DMS153 (cell line): ENCODE measurements at regions not wholly inside any gene's neighbourhood (a gene's known extent, or its start where the extent isn't known, plus 50 kb on each side); places are given as distances from the start of the nearest gene placed in this dataset.

ENCODE experiments used
- DNase-seq: peaks from one replicate; lab custom pipeline; 2025; lab: John Stamatoyannopoulos, UW

DNA sequence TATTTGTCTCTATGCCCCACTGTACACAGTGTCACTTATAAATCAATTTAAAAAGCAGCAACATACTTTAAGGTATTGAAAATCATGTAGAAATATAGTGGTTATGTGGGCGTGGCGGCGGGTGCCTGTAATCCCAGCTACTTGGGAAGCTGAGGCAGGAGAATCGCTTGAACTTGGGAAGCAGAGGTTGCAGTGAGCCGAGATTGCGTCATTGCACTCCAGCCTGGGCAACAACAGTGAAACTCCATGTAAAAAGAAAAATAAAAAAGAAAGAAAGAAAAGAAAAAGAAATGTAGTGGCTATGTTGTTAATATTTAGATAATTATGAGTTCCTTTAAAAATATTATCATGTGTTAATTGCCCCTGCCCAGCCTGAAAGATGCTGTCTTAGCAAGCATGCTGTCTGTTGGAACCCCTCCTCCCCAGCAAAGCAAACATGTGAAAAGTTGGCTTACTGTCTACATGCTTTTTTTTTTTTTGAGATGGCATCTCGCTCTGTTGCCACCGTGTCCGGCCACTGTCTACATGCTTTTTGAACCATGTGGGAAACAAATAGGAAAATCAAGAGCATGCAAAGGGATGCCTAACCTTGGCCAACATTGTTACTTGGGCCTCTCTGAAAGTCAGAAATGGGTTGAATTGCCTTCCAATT lies 151.4 kb upstream of the TSHZ2 start:
- DNase-seq, result no peak

DNA sequence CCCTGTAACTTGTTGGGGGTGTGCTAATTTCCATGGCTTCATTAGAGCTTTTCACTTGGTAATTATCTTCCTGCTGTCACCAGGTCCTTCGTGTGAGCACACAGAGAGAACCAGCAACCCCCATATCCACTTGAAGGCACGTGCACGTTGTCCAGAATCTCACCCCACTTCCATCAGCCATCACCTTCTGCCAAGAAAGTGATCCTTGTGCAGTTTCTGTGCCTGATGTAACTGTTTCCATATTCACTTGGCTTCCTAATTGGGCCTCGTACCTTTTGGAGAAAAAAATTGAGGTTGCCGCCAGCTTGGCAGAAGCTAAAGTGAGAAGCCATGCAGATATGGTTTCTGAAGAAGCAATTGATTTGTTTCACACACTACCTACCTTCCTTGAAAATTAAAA lies 153.7 kb upstream of the TSHZ2 start:
- no peak for DNase-seq

DNA sequence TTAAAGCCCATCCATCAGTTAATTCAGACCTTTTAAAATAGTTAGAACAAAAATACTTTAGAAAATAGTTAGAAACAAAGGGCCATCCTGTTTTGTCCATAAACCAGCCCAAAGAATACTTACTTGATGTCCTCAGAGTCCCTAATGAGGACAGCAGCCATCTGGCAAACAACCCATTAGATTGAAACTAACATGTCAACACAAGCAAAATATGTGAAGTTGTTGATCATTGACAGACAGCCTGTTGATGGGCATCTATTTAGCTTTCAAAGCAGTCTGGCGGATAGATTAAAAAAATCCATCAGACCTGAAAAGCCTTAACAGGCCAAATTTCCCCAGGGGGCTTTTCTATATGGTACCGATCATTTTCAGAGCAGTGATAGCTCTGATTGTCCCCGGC lies 154.2 kb upstream of the TSHZ2 start:
- no peak for DNase-seq

DNA sequence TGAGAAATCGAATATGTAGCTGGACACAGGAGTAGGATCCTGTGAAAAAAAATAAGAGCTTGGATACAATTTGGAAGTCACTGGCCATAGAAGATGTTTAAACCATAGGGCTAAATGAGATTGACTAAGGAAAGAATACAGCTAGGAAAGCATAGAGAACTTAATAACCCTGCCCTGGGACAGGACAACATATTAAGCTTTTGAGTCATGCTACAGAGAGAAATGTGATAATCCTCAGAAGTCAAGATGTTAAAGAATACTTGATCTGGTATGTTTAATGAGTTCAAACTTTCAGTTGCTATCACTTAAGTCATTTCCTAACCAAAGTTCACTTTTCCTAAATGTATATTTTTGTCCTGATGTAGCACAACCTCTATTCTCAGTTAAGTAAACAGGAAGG lies 154.6 kb upstream of the TSHZ2 start:
- no peak for DNase-seq

DNA sequence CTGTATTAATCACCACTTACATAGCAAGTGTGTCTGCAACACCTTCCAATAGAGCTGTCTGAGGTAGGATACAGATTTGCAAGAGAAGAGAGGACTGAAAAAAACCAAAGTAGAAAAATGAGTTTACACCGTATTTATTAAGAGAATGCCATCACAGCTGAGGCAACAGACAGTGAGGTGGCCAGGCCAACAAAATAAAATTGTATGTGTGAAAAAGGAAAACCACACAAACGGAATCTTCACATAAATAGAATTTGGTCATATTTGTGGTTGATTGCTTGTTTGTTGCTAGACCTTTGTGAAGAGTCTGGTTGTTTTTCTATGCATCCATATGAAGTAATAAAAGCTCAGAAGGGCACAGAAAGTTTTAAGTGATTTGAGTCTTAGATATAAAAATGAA lies 157.8 kb upstream of the TSHZ2 start:
- DNase-seq, result no peak

DNA sequence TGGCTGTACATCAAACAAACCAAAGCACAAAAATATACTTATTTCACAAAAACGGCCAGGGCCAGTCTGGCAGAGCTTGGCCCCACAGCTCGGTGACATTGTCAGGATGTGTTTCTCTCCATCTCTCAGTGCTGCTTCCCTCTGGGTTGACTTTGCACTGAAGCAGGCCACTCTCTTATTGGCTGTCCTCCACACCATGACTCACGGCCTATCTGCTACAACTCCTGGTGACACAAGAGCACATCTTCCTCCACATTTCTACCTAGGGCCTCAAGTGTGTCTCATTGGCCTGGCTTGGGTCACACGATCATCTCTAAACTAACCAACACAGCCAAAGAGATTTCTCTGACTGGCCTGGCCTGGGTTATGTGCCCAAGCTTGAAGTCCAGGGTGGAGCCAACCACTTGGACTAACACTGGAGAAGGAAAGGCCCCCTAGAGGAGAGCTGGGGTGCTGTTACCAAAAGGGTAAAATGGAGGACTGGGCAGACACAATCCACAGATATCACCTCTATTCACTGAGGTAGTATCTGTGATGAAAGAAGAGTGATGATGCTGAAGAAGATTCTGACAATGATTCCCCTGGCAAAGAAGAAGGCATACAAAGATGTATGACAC lies 159.8 kb upstream of the TSHZ2 start:
- no peak for DNase-seq

DNA sequence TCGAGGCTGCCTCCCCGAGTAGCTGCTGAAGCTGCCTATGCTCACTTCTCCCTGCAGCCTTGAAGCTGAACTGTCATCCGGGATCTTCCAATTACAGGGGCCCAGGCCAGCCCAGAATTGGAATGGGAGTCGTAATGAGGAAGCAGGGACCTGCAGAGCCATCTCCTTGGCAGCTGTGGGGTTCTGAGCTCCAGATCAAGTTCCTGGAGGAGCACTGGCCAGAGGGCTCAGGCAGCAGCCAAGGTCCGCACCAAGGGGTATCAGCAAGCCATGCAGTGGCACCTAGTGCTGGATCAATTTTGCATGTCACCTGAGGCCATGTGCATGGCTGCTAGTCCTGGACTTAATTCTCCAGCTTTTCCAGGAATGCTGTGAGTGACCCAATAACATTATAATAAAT lies 163.2 kb upstream of the TSHZ2 start:
- DNase-seq, result no peak

DNA sequence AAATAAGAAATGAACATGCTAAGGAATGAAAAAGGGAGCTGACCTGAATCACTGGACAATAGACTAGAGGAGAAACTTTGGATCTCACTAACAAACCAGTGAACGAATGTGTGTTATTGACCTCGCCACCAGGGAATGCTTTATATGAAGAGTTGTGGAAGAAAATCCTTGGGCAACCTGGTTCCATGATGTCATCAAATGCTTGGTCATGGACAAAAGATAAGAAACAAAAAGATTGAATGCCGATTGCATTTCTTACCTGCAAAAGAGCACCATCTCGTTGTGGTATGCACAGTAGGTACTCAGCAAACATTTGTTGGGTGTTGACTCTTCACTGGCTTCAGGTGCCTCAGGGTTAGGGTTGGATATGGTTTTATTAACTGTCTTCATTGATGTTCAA lies 165.2 kb upstream of the TSHZ2 start:
- DNase-seq, result no peak

DNA sequence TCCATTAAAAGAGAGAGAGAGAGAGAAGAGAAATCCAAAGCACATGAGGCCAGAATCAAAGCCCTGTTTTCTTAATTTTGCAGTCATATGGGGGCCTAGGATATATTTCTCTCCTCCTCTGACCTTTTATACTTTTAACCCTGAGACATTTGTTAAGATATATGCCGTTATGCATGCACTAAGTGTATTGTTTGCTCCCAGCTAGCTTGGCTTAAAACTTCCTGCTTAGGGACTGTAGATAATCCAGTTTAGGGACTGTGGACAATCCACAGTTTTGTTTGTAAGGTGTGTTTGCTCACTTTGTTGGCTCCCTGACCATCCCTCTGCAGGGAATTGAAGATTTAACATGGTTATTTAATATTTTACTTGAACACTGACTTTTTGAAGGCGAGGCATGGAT lies 166.3 kb upstream of the TSHZ2 start:
- DNase-seq, result no peak

DNA sequence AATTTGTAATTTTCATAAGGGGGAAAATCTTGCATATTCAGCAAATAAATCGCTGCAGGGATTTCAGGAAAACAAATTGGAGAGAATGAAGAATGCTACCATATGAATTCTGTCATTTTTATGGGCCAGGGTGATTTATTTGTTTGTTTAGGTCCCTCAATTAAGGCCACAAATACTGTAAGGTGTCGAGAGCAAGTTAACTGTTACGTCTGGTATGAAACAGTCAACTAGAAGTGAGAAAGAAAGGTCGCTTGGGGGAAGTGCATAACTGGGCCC lies 166.9 kb upstream of the TSHZ2 start:
- no peak for DNase-seq

DNA sequence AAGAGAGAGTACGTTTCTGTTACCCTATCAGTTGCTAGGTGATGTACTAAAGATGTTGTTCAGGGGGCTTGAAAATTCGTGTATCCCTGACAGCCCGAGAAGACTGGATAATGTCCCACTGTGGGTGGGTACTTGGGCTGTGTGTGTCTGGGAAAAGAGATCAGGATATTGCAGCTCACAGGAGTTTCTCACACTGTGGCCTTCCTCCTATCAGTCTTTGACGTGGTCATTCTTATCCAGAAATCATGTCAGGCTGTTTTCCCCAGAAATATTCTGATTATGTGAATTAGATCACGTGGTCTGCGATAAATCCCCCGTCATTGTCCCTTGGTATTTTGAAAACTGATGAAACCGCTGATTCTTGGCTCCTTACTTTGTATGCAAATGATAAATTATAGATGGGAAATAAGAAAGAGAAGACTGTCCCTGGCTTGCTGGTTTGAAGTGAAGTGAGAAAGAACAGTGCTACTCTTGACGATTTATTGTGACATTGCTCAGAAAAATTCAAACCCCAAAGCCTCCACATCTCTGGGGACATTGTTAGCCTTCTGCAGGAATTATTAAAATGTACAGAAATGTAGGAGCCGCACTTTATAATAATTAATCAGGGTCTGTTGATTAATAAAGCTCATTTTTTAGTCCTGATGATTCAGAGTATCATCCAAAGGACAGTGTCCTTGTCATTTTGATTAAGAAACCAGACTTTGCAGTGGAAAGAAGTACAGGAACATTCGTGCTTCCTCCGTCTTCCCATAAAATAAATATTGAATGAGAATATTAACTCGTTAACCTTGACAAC lies 167.5 kb upstream of the TSHZ2 start:
- DNase-seq, result no peak

DNA sequence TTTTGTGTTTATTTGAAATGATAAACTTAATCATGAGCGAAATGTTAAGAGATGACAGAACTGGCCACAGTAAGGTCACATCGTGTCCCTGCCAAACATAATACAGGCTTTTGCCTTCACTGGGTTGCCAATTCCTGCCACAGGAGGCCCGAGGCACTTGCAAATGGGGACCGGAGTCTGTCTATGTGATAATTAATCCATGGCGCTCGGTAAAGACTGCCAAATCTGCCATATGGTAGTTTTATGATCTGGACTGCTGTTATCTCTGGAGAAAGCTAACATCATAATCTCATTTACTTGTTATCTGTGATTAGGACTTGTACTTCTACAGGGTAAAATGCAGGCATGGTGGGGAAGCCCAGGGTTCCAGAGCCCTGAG lies 170.5 kb upstream of the TSHZ2 start:
- no peak for DNase-seq

DNA sequence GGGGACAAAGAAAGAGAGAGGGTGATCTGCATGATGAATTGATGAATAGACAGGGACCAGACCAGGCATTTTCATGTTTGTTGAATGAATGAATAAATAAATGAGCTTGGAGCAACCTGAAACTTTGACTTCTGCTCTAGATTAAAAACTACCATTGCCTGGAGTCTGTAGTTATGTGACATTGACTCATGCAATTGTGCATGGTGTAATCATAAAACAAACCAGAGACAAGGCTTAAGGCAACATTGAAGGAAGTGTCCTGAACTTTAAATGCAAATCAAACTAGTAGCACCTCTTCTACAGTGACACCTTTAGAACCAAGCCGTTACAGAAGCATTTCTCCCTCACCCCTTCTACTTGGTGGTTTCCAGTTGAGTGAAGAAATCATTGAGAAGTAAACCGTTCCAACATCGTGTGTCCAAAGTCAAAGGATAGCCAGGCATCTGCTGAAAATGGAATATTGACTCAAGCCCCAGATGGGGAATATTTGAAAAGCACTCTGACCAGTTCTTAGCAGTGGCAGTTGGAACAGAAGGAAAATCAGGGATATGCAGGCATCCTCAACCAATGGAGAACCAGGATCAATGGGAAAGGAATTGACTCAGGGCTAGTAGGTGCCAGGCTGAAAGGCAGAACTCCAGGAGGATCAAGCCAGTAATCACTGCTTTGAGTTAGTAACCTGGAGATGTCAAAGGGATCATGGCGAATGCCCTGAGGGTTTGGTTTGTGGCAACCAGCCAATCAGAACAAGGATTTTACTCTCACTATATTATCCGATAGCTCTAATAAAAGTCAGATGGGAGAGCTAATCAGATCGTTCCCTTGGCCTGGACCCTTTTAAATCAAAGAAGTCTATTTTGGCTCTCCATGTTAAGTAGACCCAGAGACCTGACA lies 171.2 kb upstream of the TSHZ2 start:
- DNase-seq, result no peak

DNA sequence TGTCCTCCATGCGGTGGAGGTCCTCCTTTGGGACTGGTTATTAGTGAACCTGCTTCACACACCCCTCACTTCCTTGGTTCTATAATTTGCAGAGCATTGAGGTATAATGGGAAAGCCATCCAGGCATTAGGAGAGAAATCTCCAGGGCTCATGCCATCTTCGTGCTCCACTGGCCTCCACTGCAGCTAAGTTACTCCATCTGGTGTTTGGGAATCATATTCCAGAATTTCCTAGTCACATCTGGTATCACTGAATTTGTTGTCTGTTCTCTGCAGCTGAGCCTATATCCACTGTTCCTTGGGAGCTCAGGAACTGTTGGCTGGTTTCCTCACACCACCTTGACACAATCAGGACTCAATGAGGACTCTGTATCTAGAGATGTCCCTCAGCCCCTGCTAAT lies 173.0 kb upstream of the TSHZ2 start:
- no peak for DNase-seq

DNA sequence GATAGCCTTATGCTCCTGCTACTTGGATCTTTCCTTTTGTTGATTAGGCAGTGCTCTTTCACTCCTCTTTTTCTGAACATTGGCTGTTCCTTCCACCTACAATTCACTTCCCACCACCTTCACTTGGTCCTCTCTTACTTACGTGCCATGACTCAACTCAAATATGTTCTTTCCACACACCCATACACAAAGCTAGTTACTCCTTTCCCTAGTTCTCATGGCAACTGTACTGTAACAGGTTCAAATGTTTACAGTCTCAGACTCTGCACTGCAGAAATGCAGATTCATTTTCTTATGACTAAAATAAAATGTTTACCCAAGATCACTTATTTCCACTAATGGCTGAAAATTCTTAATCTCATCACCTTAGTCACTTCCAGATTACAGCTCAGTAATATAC lies 174.0 kb upstream of the TSHZ2 start:
- DNase-seq, result no peak

DNA sequence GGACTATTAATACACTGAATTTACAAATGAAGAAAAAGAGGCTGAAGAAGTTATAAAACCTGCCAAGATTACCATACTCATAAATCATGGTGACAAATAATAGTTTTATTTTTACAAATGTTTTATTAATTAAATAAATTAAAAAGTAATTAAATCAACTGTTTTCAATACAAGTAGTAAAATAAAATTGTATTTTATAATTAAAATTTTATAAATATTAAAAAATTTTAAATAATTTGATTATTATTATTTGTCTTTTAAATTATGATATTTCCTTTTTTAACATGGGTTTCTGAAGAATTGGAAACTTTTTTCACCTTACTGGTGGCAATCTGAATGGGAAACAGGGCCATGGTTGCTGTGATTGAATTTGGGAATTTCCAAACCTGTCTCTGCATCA lies 177.3 kb upstream of the TSHZ2 start:
- no peak for DNase-seq

DNA sequence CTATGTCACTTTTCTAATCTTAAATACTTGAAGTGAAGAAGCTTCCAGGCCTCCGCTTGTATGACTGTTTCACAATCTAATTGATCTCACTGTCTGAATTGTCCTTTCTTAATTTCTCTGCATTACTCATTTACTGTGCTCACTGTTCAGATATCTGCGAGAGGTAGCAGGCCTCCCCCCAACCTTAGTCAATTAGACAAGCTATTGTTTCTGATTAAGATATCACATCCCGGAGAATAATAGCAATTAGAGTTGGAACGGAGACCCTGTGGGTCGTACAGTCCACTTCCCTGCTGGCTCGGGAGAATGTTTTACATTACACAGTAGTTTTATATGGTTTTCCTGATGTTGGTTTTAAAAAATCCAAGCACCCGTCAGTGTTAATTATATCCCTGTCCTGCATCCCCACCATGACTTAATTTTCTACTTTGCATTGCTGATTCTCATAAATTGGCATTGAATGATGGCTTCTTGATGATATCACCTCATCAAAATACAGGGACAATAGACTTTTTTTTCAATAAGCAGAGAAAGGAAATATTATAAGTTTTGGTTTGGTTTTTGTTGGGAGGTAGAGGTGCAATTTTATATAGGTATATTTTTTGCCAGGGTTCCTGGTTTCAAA lies 178.7 kb upstream of the TSHZ2 start:
- DNase-seq, result no peak

DNA sequence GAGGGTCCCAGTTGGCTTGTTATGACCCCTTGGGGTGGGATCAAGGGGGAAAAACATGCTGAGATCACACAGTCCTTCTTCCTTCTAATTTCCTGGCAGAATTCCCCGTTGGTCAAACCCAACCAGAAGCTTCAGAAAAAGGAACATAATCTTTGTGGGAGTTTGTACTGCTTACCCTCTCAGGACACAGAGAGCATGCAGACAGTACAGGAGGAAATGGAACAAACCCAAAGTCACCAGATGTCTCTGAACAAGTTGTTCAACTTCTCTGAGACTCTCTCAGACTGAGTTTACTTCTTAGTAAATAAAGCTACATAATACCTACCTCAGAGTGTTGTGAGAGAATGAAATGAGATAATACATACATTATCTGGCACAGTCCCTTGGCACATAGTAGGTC lies 181.1 kb upstream of the TSHZ2 start:
- DNase-seq, result no peak

DNA sequence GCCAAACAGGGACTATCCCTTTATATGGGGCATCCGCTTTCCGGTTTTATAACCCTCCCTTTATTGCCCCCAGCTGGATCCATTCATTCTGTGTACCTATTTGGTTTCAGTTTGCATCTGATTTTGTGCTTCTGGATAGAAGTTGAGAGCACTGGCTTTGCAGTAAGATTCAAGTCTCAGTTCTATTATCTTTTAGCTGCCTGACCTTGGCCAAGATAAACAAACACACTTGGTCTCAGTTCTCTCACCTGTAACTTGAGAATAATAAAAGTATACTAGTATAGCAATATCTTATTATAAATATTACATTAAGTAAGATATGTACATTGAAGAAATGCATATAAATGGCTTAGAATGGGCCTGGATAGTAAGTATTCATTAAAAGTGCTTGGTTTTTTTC lies 182.4 kb upstream of the TSHZ2 start:
- DNase-seq, result no peak

DNA sequence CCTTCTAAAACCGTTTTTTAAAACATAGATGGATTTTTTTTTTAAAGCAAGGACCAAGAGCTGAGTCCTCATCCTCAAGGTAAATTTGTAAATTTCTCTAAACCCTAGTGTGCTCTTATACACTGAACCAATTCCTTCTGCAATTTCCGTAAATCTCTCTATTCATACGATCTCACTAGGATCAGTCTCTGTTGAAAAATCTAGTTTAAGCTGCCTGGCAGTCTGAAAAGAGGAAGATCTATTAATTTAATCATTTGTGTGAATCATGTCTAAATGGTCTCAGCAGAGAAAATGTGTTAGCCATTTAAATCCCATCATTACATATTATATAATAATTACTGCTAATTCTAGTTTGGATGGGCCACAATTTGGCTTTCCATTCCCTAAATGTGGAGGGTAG lies 184.2 kb upstream of the TSHZ2 start:
- no peak for DNase-seq

DNA sequence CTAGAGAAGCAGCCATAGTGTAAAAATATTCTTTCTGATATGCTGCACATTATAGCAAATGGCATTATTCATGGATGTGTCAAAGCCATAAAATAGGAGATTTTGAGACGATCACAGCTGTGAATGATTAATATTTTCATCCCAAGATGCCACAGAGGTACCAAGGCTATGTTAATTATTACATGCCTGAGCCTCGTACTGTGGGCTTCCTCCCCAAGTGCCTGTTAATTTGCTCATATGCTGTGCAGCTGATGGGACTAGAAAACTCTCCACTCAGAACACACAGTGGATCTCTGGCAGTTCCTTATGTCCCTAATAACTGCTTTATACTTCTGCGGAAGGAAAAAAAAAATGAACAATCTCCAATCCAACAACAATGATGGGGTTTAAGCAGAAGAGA lies 184.9 kb upstream of the TSHZ2 start:
- no peak for DNase-seq

DNA sequence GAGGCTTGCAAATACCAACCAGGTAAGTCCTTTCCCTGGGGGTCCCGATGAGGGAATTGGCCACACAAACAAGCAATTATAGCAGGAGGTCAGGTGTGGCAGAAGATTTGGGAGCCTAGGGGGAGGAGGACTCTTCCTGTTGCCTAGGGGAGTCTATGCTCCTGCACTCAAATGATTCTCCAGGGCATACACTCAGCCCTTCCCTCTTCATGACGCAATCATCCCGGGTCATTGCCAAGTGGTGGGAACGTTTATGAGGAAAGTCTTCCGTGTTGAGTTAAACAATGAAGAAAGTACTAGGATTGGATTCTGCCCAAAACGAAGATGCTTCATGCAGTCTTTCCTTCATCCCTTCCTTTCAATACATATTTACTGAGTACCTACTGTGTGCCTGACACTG lies 186.5 kb upstream of the TSHZ2 start:
- no peak for DNase-seq
